Small intestine (tissue), 7 donors: ENCODE measurements at regions not wholly inside any gene's neighbourhood (a gene's known extent, or its start where the extent isn't known, plus 50 kb on each side); places are given as distances from the start of the nearest gene placed in this dataset.

ENCODE experiments used
- DNase-seq, 2 donors: peaks; one replicate each; pipeline versions ENCODE4 v3.0.0 to v3.0.0-alpha.2; 2013
- FAIRE-seq: peaks from 2 replicates; lab custom pipeline; 2012; peaks lifted over from hg19 to GRCh38; lab: Jason Lieb, UNC
- H3K27ac ChIP-seq, 3 donors: one replicate each; pipeline ENCODE4 v1.5.1; 2013; ENCODE audit warnings: low read length in 2 of 3, mild to moderate bottlenecking in 2 of 3, control low read depth in 1 of 3, inconsistent platforms in 1 of 3, low read depth in 1 of 3, moderate library complexity in 1 of 3
- H3K27me3 ChIP-seq, 3 donors: one replicate each; pipeline ENCODE4 v1.6.1; 2013; ENCODE audit warnings: low read length in 3 of 3, inconsistent platforms in 1 of 3; ENCODE audit not compliant: control insufficient read depth in 3 of 3, insufficient read depth in 3 of 3
- H3K36me3 ChIP-seq, 3 donors: one replicate each; pipeline ENCODE4 v1.6.1; 2013; ENCODE audit warnings: low read length in 3 of 3, inconsistent platforms in 1 of 3, low read depth in 1 of 3, mild to moderate bottlenecking in 1 of 3, moderate library complexity in 1 of 3; ENCODE audit not compliant: control insufficient read depth in 3 of 3, insufficient read depth in 2 of 3
- H3K4me1 ChIP-seq, 3 donors: one replicate each; pipeline ENCODE4 v1.6.1; 2013; ENCODE audit warnings: low read length in 2 of 3, inconsistent platforms in 1 of 3, low read depth in 1 of 3, mild to moderate bottlenecking in 1 of 3, moderate library complexity in 1 of 3; ENCODE audit not compliant: control insufficient read depth in 3 of 3, insufficient read depth in 2 of 3
- H3K4me3 ChIP-seq, 3 donors: one replicate each; pipeline ENCODE4 v1.5.1; 2013; ENCODE audit warnings: low read length in 3 of 3, control low read depth in 1 of 3, inconsistent platforms in 1 of 3, low read depth in 1 of 3, mild to moderate bottlenecking in 1 of 3, moderate library complexity in 1 of 3
- H3K9me3 ChIP-seq, 2 donors: one replicate each; pipeline ENCODE4 v1.6.1; 2013; ENCODE audit warnings: low read depth in 1 of 2, low read length in 1 of 2; ENCODE audit not compliant: control insufficient read depth in 2 of 2, insufficient read depth in 1 of 2
- WGBS, 3 donors: extraction: QIAGEN DNeasy Blood & Tissue Kit; methylation state at CpG; one replicate each; pipeline ENCODE4 v1.1.7; 2013; 5-methylcytosine and 5-hydroxymethylcytosine counted together
- donor health status: healthy with polysubstance abuse.
- donor health status: control.
- donor health status: control.
- donor health status: Bipolar disorder and iron deficiency.
- donor health status: healthy.

DNA sequence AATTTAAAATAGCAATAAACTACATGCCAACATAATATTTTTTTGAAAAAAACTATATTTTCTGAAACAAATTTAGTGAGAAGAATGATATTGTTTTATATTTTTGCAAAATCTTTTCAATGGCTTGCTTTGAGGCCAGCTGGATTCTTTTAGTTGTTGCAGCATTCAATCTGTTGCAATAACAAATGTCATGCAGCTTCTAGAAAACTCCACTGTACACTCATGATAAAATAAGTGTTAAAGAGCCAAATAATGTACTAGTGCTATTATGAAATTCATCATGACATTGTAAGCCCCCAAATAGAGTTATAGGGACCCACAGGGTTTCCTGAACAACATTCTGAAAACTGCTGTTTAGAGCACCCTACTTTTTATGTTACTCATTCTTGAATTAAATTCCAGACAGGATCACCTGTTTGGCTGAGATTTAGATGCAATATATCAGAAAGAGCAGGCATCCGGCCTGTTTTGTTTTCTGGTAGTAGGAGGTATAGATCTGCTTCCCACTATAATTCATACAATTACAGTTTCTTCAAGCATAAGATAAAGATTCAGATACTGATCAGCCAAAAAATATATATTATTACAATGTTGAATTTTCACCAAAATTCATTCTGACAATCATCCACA is 703.0 kb upstream of the ZNF385D start:
- no peaks in the 10 kb centered on the region for H3K36me3 ChIP-seq

GRCh38 chr3:22469995-22470394 is 719.0 kb upstream of the ZNF385D start:
- Histone ChIP-seq H3K27me3 (no peaks in the 10 kb centered on the region), H3K4me1 (no peaks in the 10 kb centered on the region), H3K9me3 (no peaks in the 10 kb centered on the region), H3K4me3 (no peak overlapping the region), H3K36me3 (no peaks in the 10 kb centered on the region), H3K27ac (no peak overlapping the region)
- FAIRE-seq, result no peak
- 85 to 89% (median 85%) methylated on average over 4 of the region's 4 CpGs for WGBS, 3 donors
- no peak for DNase-seq

More for the DNA sequence above, 703.0 kb upstream of the ZNF385D start:
- DNase-seq (no peak), FAIRE-seq (no peak)
- Histone ChIP-seq H3K27me3 (no peaks in the 10 kb centered on the region), H3K9me3 (no peaks in the 10 kb centered on the region), H3K4me1 (no peaks in the 10 kb centered on the region), H3K27ac (no peak overlapping the region), H3K4me3 (no peak overlapping the region)
- 78 to 83% (median 81%) methylated on average over 1 of the region's 1 CpG for WGBS, 3 donors

- H3K4me3 ChIP-seq, result no peak overlapping the region
- H3K27me3 ChIP-seq, result no peaks in the 10 kb centered on the region
- H3K27ac ChIP-seq, result no peak overlapping the region
- FAIRE-seq (no peak), DNase-seq (no peak)
- no peaks in the 10 kb centered on the region for H3K4me1 ChIP-seq
- 75 to 79% (median 76%) methylated on average over 4 of the region's 4 CpGs for WGBS, 3 donors
- no peaks in the 10 kb centered on the region for H3K9me3 ChIP-seq
- H3K36me3 ChIP-seq, result no peaks in the 10 kb centered on the region
Observed at GRCh38 chr3:22471557-22471956, 720.5 kb upstream of the ZNF385D start.

- WGBS, 3 donors, result 86 to 89% (median 89%) methylated on average over 8 of the region's 8 CpGs
Observed at GRCh38 chr3:22474706-22475445, 723.9 kb upstream of the ZNF385D start.

DNA sequence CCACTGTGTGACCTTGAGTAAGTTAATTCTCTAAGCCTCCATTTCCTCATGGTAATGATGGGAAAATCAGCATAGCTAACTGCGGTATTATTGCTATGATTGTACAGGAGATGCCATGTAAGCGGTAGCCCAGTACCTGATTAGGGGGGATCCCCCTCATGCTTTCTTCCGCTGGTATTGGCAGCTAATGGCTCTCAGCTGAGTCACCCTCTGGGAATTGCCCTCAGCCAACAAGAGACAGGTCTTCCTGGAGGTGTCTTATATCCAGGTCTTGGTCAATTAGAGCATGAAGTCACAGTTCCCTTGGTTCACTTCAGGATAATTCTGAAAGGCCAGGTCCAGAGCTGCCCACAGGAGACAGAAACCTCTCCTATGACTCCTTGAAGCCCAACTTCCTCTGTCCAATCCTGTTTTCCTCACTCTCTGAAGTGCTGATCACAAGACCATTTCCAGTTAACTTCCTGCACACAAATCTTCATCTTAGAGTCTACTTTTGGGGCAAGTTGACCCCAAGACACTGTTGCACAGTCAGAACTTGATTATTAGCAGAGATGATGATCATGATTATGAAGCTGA is 724.7 kb upstream of the ZNF385D start:
- Histone ChIP-seq H3K9me3 (no peaks in the 10 kb centered on the region), H3K4me3 (no peak overlapping the region), H3K36me3 (no peaks in the 10 kb centered on the region), H3K4me1 (no peaks in the 10 kb centered on the region), H3K27ac (no peak overlapping the region), H3K27me3 (no peaks in the 10 kb centered on the region)
- WGBS, 3 donors, result 85 to 90% (median 87%) methylated on average over 3 of the region's 3 CpGs
- no peak for FAIRE-seq
- DNase-seq, result no peak

More at GRCh38 chr3:22474706-22475445, 723.9 kb upstream of the ZNF385D start:
- H3K27ac ChIP-seq, result no peak overlapping the region
- H3K4me1 ChIP-seq, result no peaks in the 10 kb centered on the region
- no peaks in the 10 kb centered on the region for H3K27me3 ChIP-seq
- no peak for FAIRE-seq
- DNase-seq, result no peak
- H3K4me3 ChIP-seq, result no peak overlapping the region
- H3K36me3 ChIP-seq, result no peaks in the 10 kb centered on the region
- H3K9me3 ChIP-seq, result no peaks in the 10 kb centered on the region

DNA sequence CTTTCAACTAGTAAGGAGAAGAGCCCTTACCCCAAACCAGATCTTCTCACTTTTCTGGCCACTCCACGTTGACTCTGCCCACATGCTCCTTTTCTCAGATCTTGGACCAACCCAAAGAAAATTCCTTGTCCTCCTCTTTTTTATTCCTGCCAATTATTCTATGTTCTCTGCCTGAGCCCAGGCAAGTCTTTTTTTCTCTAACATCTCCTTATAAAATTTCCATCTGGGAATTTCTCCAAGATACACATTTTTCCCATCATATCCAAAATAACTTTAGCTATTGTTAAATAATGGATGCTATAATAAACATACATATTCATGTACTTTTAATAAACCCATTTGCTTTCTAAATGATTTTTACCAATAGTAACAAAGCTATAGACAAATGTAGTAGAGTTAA is 726.0 kb upstream of the ZNF385D start:
- Histone ChIP-seq H3K27ac (no peak overlapping the region), H3K4me3 (no peak overlapping the region), H3K36me3 (no peaks in the 10 kb centered on the region), H3K4me1 (no peaks in the 10 kb centered on the region), H3K9me3 (no peaks in the 10 kb centered on the region), H3K27me3 (no peaks in the 10 kb centered on the region)
- DNase-seq (no peak), FAIRE-seq (no peak)
- whole genome bisulfite sequencing, 3 donors, result 50 to 61% (median 55%) methylated on average over 1 of the region's 1 CpG

- no peak for DNase-seq
- H3K4me1 ChIP-seq, result no peaks in the 10 kb centered on the region
- 67 to 76% (median 72%) methylated on average over 3 of the region's 3 CpGs for WGBS, 3 donors
- no peak overlapping the region for H3K4me3 ChIP-seq
- H3K9me3 ChIP-seq, result no peaks in the 10 kb centered on the region
- H3K36me3 ChIP-seq, result no peaks in the 10 kb centered on the region
- H3K27me3 ChIP-seq, result no peaks in the 10 kb centered on the region
- no peak for FAIRE-seq
- H3K27ac ChIP-seq, result no peak overlapping the region
Observed at GRCh38 chr3:22485954-22486353, 717.2 kb upstream of the UBE2E2 start.

GRCh38 chr3:22490747-22491146 is 712.4 kb upstream of the UBE2E2 start:
- 75 to 85% (median 79%) methylated on average over 1 of the region's 1 CpG for WGBS, 3 donors
- H3K36me3 ChIP-seq, result no peaks in the 10 kb centered on the region
- H3K27me3 ChIP-seq, result no peaks in the 10 kb centered on the region
- H3K4me3 ChIP-seq, result no peak overlapping the region
- FAIRE-seq (no peak), DNase-seq (no peak)
- H3K4me1 ChIP-seq, result no peaks in the 10 kb centered on the region
- H3K9me3 ChIP-seq, result no peaks in the 10 kb centered on the region
- H3K27ac ChIP-seq, result no peak overlapping the region
